ENCODE measurements at regions not wholly inside any gene's neighbourhood (a gene's known extent, or its start where the extent isn't known, plus 50 kb on each side); places are given as distances from the start of the nearest gene placed in this dataset.
"Not testable (repeated sequence)": the region's sequence is repeated elsewhere in the genome, so short reads cannot be mapped to it uniquely, and the experiment has no call there.

DNA sequence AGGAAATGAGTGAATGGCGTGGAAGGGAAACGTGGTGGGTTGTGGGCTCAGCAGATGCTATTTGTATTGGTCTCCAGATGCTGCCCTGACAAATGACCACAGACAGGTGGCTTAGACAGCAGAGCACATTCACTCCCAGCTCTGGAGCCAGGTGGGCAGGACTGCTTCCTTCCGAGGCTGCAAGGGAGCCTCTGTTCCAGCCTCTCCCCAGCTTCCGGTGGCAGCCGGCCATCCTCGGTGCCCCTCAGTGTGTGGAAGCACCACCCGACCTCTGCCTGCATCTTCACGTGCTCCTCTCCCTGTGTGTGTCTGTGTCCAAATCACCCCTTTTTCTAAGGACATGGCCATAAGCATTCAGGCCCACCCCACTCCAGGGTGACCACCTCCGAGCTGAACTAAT is 105.1 kb downstream of the SOX1 start:
- DNase-seq (ENCODE audit: low read depth in 1 of 2, low spot score in 1 of 2) = no peak
- H3K9me3 ChIP-seq (ENCODE audit: low read depth) = no peaks in the 10 kb centered on the region
- no peaks in the 10 kb centered on the region for H3K4me1 ChIP-seq (ENCODE audit: low read depth)
- TF ChIP-seq CTCF (IDR thresholded peaks at IDR 0.05; ENCODE audit: low read depth, low read length) = no peak
- peaks cover 3% of the 10 kb centered on the region for H3K27me3 ChIP-seq
- no peak overlapping the region for H3K4me3 ChIP-seq
- no peaks in the 10 kb centered on the region for H3K36me3 ChIP-seq
- H3K27ac ChIP-seq = no peak overlapping the region

GRCh38 chr13:112172641-112173251 is 105.8 kb downstream of the SOX1 start:
- no peak for DNase-seq (ENCODE audit: low read depth in 1 of 2, low spot score in 1 of 2)
- H3K27me3 ChIP-seq = peaks cover 3% of the 10 kb centered on the region

DNA sequence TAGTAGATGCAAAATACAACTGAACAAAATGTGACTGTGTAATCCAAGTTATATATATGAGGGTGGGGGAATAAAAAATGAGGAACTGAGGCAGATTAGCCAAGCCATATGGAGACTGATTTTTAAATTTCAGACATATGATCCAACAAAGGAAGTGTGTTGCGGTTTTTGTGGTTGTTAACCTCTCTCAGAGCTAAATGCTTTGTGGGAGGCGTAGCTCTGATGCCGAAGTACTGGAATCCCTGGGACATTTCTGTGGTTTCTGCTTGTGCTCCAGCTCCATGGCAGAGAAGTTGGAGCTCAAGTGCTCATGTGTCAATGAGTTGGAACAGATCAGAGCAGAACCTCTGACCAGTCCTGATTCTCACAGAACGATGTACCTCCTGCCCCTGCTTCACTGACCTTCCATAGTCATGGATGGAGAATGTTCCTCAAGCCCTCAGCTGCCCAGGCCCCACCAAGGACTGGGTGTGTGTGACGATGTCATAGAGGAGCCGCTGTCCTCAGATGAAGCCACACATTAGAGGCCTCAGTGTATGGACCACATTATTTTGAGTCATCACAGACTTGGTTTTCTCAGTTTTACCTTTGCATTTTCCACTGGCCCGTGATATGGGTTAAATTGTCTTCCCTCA is 107.6 kb downstream of the SOX1 start:
- TF ChIP-seq CTCF (IDR thresholded peaks at IDR 0.05; ENCODE audit: low read depth, low read length) = no peak
- Histone ChIP-seq H3K4me3 (no peak overlapping the region), H3K27ac (no peak overlapping the region), H3K4me1 (ENCODE audit: low read depth) (no peaks in the 10 kb centered on the region), H3K36me3 (no peaks in the 10 kb centered on the region), H3K9me3 (ENCODE audit: low read depth) (no peaks in the 10 kb centered on the region), H3K27me3 (peaks cover 14% of the 10 kb centered on the region)
- DNase-seq (ENCODE audit: low read depth in 1 of 2, low spot score in 1 of 2) = no peak

More at GRCh38 chr13:112172641-112173251, 105.8 kb downstream of the SOX1 start:
- no peak overlapping the region for H3K27ac ChIP-seq
- H3K4me1 ChIP-seq (ENCODE audit: low read depth) = no peaks in the 10 kb centered on the region
- H3K9me3 ChIP-seq (ENCODE audit: low read depth) = no peaks in the 10 kb centered on the region
- no peaks in the 10 kb centered on the region for H3K36me3 ChIP-seq
- H3K4me3 ChIP-seq = no peak overlapping the region
- TF ChIP-seq CTCF (IDR thresholded peaks at IDR 0.05; ENCODE audit: low read depth, low read length) = no peak

DNA sequence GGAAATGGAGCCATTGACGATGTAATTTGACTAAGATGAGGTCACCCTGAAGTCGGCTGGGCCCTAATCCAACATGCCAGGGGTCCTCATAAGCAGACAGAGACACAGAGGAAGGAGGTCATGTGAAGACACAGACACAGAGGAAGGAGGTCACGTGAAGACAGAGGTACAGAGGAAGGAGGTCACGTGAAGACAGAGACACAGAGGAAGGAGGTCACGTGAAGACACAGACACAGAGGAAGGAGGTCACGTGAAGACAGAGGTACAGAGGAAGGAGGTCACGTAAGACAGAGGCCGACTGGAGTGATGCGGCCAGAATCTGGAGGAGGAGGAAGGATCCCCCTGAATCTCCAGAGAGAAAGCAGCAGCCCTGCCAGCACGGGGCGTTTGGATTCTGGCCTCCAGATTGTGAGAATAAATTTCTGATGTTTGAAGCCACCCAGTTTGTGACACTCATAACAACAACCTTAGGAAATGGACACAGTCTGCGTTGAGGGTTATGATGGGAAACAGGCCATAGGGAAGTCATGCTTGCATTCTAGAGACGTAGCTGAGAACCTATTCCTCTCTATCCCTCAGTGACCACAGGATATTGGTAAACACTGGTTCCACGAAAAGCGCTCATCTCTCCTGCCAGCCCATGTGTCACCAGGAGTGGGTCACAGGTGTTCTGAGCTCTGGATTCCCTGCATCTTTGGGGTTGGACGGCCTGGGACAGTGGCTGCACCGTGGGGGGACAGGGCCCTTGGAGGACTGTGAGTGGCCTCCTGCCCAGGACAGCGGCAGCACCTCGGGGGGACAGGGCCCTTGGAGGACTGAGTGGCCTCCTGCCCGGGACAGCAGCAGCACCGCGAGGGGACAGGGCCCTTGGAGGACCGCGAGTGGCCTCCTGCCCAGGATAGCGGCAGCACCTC is 108.5 kb downstream of the SOX1 start:
- H3K27ac ChIP-seq = no peak overlapping the region
- DNase-seq (ENCODE audit: low read depth in 1 of 2, low spot score in 1 of 2) = no peak
- H3K27me3 ChIP-seq = peaks cover 20% of the 10 kb centered on the region
- no peaks in the 10 kb centered on the region for H3K36me3 ChIP-seq
- no peak overlapping the region for H3K4me3 ChIP-seq
- TF ChIP-seq CTCF (IDR thresholded peaks at IDR 0.05; ENCODE audit: low read depth, low read length) = no peak
- H3K4me1 ChIP-seq (ENCODE audit: low read depth) = no peaks in the 10 kb centered on the region
- no peaks in the 10 kb centered on the region for H3K9me3 ChIP-seq (ENCODE audit: low read depth)

- H3K4me1 ChIP-seq (ENCODE audit: low read depth); H3K9me3 ChIP-seq (ENCODE audit: low read depth); H3K27ac ChIP-seq; DNase-seq (ENCODE audit: low read depth in 1 of 2, low spot score in 1 of 2); H3K36me3 ChIP-seq; H3K4me3 ChIP-seq: not testable (repeated sequence)
- peaks cover 29% of the 10 kb centered on the region for H3K27me3 ChIP-seq
Observed at GRCh38 chr13:112176141-112177119, 109.5 kb downstream of the SOX1 start.
